OCI-LY7 (cell line): ENCODE measurements at regions not wholly inside any gene's neighbourhood (a gene's known extent, or its start where the extent isn't known, plus 50 kb on each side); places are given as distances from the start of the nearest gene placed in this dataset.

Experiments
- BruUV-seq: library from RNA; stranded (reverse); fragments of 400-500 nt; replicated peaks from 2 replicates; lab custom pipeline; 2021; lab: Mats Ljungman, UMichigan
- CTCF ChIA-PET: fragments of 300-600 bp; sonication (Branson Sonifier 250); formaldehyde crosslinking; loops from one replicate; lab custom pipeline; 2022; ENCODE audit warnings: antibody characterized with exemption; ENCODE audit not compliant: unreplicated experiment; lab: Charles Lee
- POLR2A ChIA-PET: fragments of 300-600 bp; sonication (Branson Sonifier 250); formaldehyde crosslinking; loops from one replicate; lab custom pipeline; 2022; ENCODE audit warnings: antibody characterized with exemption; lab: Charles Lee
- DNase-seq: peaks from one replicate; pipeline ENCODE4 v3.0.0-alpha.2; 2015; ENCODE audit warnings: low spot score
- H2AFZ ChIP-seq: fragments of 200-600 bp; sonication (generic), shearing (Covaris generic); 2 replicates; pipeline ENCODE4 v1.6.1; 2014; ENCODE audit warnings: mild to moderate bottlenecking, antibody characterized with exemption, low read length, moderate library complexity
- H3K27ac ChIP-seq: fragments of 200-600 bp; sonication (generic); 2 replicates; pipeline ENCODE4 v1.5.1; 2014; ENCODE audit warnings: mixed run types, low read depth, mild to moderate bottlenecking, moderate library complexity, low read length, inconsistent platforms; ENCODE audit not compliant: poor library complexity, severe bottlenecking
- H3K36me3 ChIP-seq: fragments of 200-600 bp; sonication (generic); 2 replicates; pipeline ENCODE4 v1.6.1; 2014; ENCODE audit warnings: mild to moderate bottlenecking, antibody characterized with exemption, low read length, moderate library complexity, mixed read lengths; ENCODE audit not compliant: insufficient read depth
- H3K4me1 ChIP-seq: fragments of 200-600 bp; sonication (generic); 2 replicates; pipeline ENCODE4 v1.5.1; 2014; ENCODE audit warnings: mild to moderate bottlenecking, low read length; ENCODE audit not compliant: insufficient read depth, poor library complexity, severe bottlenecking
- H3K4me2 ChIP-seq: fragments of 200-600 bp; sonication (generic); 2 replicates; pipeline ENCODE4 v1.6.1; 2014; ENCODE audit warnings: mild to moderate bottlenecking, low read length
- H3K4me3 ChIP-seq: fragments of 200-600 bp; sonication (generic); 2 replicates; pipeline ENCODE4 v1.5.1; 2014; ENCODE audit warnings: mild to moderate bottlenecking, low read depth, low read length; ENCODE audit not compliant: poor library complexity, severe bottlenecking
- H3K79me2 ChIP-seq: fragments of 200-600 bp; sonication (generic); 2 replicates; pipeline ENCODE4 v1.6.1; 2016; ENCODE audit warnings: low read depth, mild to moderate bottlenecking, low read length, moderate library complexity, mixed read lengths; ENCODE audit not compliant: insufficient read depth
- H3K9me2 ChIP-seq: fragments of 200-600 bp; sonication (generic); 2 replicates; pipeline ENCODE4 v1.6.1; 2016; ENCODE audit warnings: mild to moderate bottlenecking, low read length, mixed read lengths; ENCODE audit not compliant: insufficient read depth
- H3K9me3 ChIP-seq: fragments of 200-600 bp; sonication (generic); 2 replicates; pipeline ENCODE4 v1.6.1; 2014; ENCODE audit warnings: mild to moderate bottlenecking, mixed run types, low read length, mixed read lengths
- H4K20me1 ChIP-seq: fragments of 200-600 bp; sonication (generic); 2 replicates; pipeline ENCODE4 v1.6.1; 2014; ENCODE audit warnings: mild to moderate bottlenecking, antibody characterized with exemption, low read length, moderate library complexity, mixed read lengths; ENCODE audit not compliant: insufficient read depth
- EZH2phosphoT487 ChIP-seq: fragments of 200-600 bp; sonication (generic); IDR thresholded peaks from 2 replicates; pipeline ENCODE4 v1.6.1; 2018; ENCODE audit warnings: low read depth, borderline replicate concordance, mild to moderate bottlenecking, mixed run types, antibody characterized with exemption, low read length, moderate library complexity, mixed read lengths
- intact Hi-C: fragments of 100-400 bp; cut with micrococcal nuclease; formaldehyde crosslinking; loops from one replicate; pipeline ENCODE4 v1.10.0; 2022; ENCODE audit not compliant: unreplicated experiment
- TF ChIP-seq, protein P1 (sequence below): fragments of 200-600 bp; sonication (generic); conservative IDR thresholded peaks from 2 replicates; pipeline ENCODE4 v1.5.1; 2014; ENCODE audit warnings: mild to moderate bottlenecking, antibody characterized with exemption, low read length, moderate library complexity, mixed read lengths

DNA sequence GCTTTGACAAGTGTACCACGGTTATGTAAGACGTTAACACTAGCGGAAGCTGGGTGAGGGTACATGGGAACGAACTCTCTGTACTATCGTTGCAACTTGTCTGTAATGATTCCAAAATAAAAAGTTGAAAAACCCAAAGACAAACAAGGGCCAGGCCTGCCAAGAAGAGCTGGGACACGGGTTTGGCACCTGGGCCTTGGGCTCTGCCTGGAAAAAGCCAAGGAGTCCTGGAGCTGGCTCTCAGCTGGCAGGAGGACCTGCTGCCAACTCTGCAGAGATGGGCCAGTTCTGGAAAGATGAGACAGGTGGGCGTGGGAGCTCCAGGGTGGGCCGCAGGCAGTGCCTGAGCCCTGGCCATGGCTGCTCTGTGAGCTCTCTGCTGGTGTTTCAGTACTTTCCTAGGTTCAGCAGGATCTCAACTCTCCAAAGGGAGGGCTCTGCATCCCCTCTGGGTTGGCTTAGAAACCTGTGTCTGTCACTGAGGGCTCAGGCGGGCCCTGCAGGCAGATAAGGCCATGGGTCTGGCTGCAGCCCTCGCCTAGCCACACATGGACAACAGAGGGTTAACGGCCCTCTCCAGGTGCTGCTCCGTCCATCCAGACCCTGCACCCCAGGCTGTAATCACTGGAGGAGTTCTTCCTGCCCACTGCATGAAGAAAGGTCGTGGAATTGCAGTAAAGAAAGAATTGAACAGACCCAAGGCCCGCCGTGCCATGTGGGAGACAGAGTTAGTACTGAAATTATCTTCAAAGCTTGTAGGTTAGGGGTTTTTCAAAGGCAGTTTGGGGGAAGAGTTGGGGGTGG, 89.9 kb downstream of the RHOB start:
- no TSS peak for BruUV-seq
- no peak overlapping the region for H3K4me2 ChIP-seq
- no peak for TF ChIP-seq EZH2phosphoT487
- TF ChIP-seq, protein P1, sequence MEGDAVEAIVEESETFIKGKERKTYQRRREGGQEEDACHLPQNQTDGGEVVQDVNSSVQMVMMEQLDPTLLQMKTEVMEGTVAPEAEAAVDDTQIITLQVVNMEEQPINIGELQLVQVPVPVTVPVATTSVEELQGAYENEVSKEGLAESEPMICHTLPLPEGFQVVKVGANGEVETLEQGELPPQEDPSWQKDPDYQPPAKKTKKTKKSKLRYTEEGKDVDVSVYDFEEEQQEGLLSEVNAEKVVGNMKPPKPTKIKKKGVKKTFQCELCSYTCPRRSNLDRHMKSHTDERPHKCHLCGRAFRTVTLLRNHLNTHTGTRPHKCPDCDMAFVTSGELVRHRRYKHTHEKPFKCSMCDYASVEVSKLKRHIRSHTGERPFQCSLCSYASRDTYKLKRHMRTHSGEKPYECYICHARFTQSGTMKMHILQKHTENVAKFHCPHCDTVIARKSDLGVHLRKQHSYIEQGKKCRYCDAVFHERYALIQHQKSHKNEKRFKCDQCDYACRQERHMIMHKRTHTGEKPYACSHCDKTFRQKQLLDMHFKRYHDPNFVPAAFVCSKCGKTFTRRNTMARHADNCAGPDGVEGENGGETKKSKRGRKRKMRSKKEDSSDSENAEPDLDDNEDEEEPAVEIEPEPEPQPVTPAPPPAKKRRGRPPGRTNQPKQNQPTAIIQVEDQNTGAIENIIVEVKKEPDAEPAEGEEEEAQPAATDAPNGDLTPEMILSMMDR: no peak
- DNase-seq: no peak
- ChIA-PET POLR2A (interaction anchor here (0.7 to 0.9 kb wide), 2 partner anchors 107 to 249 kb away, joined by 3 to 4 read pairs; no protein-coding TSS in a partner anchor), CTCF (no interaction called here)
- H3K9me2 ChIP-seq: no peaks in the 10 kb centered on the region
- no peaks in the 10 kb centered on the region for H3K36me3 ChIP-seq
- H4K20me1 ChIP-seq: no peaks in the 10 kb centered on the region
- H3K4me3 ChIP-seq: no peak overlapping the region
- H3K4me1 ChIP-seq: no peaks in the 10 kb centered on the region
- H3K27ac ChIP-seq: no peak overlapping the region
- no peak overlapping the region for H2AFZ ChIP-seq
- no peaks in the 10 kb centered on the region for H3K79me2 ChIP-seq
- H3K9me3 ChIP-seq: no peaks in the 10 kb centered on the region
- intact Hi-C loops: no loop called here

DNA sequence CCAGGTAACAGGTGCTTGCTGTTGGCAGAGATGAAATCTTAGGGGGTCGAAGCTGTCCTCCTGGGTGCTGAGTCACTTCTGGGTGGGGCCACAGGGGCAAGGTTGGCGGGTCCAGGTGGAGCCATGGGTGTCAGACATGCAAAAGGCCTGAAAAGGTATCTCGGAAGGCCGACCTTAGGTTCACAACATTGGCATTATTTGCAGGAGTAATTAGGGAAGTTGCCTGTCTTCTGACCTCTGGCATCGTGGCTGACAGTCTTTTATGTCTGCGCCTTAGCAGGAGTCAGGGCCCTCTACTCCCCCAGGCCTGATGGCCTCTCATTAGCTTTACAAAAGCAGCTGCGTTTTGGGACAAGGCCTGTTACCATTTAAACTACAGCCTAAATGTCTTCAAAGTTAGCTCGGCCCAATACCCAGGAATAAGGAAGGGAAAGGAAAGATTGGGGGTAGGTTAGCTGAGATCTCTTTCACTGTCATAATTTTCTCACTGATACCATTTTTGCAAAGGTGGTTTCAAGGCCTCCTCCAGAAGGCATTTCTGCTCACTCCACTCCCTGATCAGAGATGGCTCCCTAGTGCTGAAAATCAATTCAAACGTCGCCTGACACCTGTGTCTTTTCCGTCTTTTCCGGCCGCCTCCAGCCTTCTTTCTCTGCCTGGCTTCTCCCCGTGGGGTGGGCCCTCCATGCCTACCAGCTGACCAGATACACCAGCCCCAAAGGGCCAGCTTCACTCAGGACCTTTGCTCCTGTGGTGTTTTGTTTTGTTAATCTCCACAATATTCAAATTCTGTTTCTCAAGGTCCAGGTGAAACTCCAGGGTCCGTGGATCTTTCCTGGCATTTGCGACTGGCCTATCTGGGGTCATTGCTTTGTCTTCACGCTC, 90.8 kb downstream of the RHOB start:
- DNase-seq: no peak
- CTCF ChIA-PET: no interaction called here
- Histone ChIP-seq H3K4me2 (no peak overlapping the region), H3K4me3 (no peak overlapping the region), H3K4me1 (no peaks in the 10 kb centered on the region), H3K79me2 (no peaks in the 10 kb centered on the region), H3K27ac (no peak overlapping the region), H3K9me2 (no peaks in the 10 kb centered on the region), H3K36me3 (no peaks in the 10 kb centered on the region), H3K9me3 (no peaks in the 10 kb centered on the region), H4K20me1 (no peaks in the 10 kb centered on the region), H2AFZ (no peak overlapping the region)
- BruUV-seq: no TSS peak
- POLR2A ChIA-PET: interaction anchor here (0.7 to 0.9 kb wide), 3 partner anchors 13 to 250 kb away, joined by 3 to 4 read pairs (median 3); no protein-coding TSS in a partner anchor
- intact Hi-C loops: no loop called here
- TF ChIP-seq EZH2phosphoT487: no peak
- TF ChIP-seq, protein P1: no peak
